SK-N-SH (cell line): ENCODE measurements at regions not wholly inside any gene's neighbourhood (a gene's known extent, or its start where the extent isn't known, plus 50 kb on each side); places are given as distances from the start of the nearest gene placed in this dataset.

Source experiments
- CTCF ChIA-PET: fragments of 300-600, 350-600 bp; formaldehyde crosslinking; extraction: SDS; loops from one replicate; lab custom pipeline; 2021; lab: Yijun Ruan, JAX
- POLR2A ChIA-PET: fragments of 350-600 bp; sonication (Branson Sonifier 250); formaldehyde crosslinking; extraction: SDS; loops from one replicate; lab custom pipeline; 2020; ENCODE audit warnings: antibody characterized with exemption, inconsistent platforms; lab: Yijun Ruan, JAX
- DNase-seq: peaks from one replicate; pipeline ENCODE4 v3.0.0; 2012
- H2AFZ ChIP-seq: fragments of 200-600 bp; sonication (generic); 2 replicates; pipeline ENCODE4 v1.8.1; 2016; ENCODE audit warnings: antibody characterized with exemption, mild to moderate bottlenecking, low read depth
- H3F3A ChIP-seq: fragments of 200-600 bp; sonication (generic); replicated peaks from 2 replicates; pipeline ENCODE3; 2016; ENCODE audit warnings: antibody characterized with exemption, mild to moderate bottlenecking; ENCODE audit not compliant: insufficient read depth
- H3K27ac ChIP-seq, 2 experiments: fragments of 200-500 bp in 1 of 2; fragments of 200-600 bp in 1 of 2; sonication (Bioruptor generic) in 1 of 2; sonication (generic), shearing (Covaris generic) in 1 of 2; 2 replicates each; pipeline versions ENCODE4 v1.5.1 to v1.6.1; 2014 to 2016; ENCODE audit warnings: low read depth in 2 of 2, inconsistent platforms in 1 of 2, low read length in 1 of 2, mild to moderate bottlenecking in 1 of 2, mixed read lengths in 1 of 2
- H3K27me3 ChIP-seq: fragments of 200-600 bp; sonication (generic), shearing (Covaris generic); 2 replicates; pipeline ENCODE4 v1.6.1; 2016; ENCODE audit warnings: mixed run types; ENCODE audit not compliant: insufficient read depth
- H3K36me3 ChIP-seq, 2 experiments: fragments of 200-500 bp in 1 of 2; fragments of 200-600 bp in 1 of 2; sonication (Bioruptor generic) in 1 of 2; sonication (generic) in 1 of 2; replicated peaks in 1 of 2; 2 replicates each; pipeline versions ENCODE3 to v1.5.1; 2014 to 2016; ENCODE audit warnings: low read length in 1 of 2, mild to moderate bottlenecking in 1 of 2; ENCODE audit not compliant: insufficient read depth in 2 of 2, control insufficient read depth in 1 of 2
- H3K4me1 ChIP-seq, 2 experiments: fragments of 200-500 bp in 1 of 2; fragments of 200-600 bp in 1 of 2; sonication (Bioruptor generic) in 1 of 2; sonication (generic), shearing (Covaris generic) in 1 of 2; 2 replicates each; pipeline versions ENCODE4 v1.5.1 to v1.6.1; 2014 to 2016; ENCODE audit warnings: low read depth in 1 of 2, low read length in 1 of 2, mixed run types in 1 of 2; ENCODE audit not compliant: insufficient read depth in 2 of 2, control insufficient read depth in 1 of 2
- H3K4me2 ChIP-seq: fragments of 200-600 bp; sonication (generic), shearing (Covaris generic); 2 replicates; pipeline ENCODE4 v1.6.1; 2017; ENCODE audit warnings: mixed run types
- H3K4me3 ChIP-seq, 2 experiments: fragments of 200-500 bp in 1 of 2; fragments of 200-600 bp in 1 of 2; sonication (Bioruptor generic) in 1 of 2; sonication (generic), shearing (Covaris generic) in 1 of 2; 2 replicates each; pipeline versions ENCODE4 v1.5.1 to v1.8.1; 2014 to 2016; ENCODE audit warnings: low read depth in 2 of 2, inconsistent platforms in 1 of 2, low read length in 1 of 2, mild to moderate bottlenecking in 1 of 2, mixed read lengths in 1 of 2, moderate library complexity in 1 of 2
- H3K79me2 ChIP-seq: fragments of 200-600 bp; sonication (generic); 2 replicates; pipeline ENCODE4 v1.8.1; 2017; ENCODE audit warnings: mild to moderate bottlenecking; ENCODE audit not compliant: insufficient read depth
- H3K9ac ChIP-seq: fragments of 200-600 bp; sonication (generic); 2 replicates; pipeline ENCODE4 v1.6.1; 2017; ENCODE audit warnings: mixed run types
- H3K9me2 ChIP-seq: fragments of 200-600 bp; sonication (generic); 2 replicates; pipeline ENCODE4 v1.6.1; 2017; ENCODE audit warnings: mixed run types
- H3K9me3 ChIP-seq: fragments of 200-600 bp; sonication (generic); 2 replicates; pipeline ENCODE4 v1.6.1; 2017; ENCODE audit warnings: mixed run types, mild to moderate bottlenecking, moderate library complexity
- H4K20me1 ChIP-seq: fragments of 200-600 bp; sonication (generic); 2 replicates; pipeline ENCODE4 v1.6.1; 2017; ENCODE audit warnings: mild to moderate bottlenecking, mixed run types; ENCODE audit not compliant: insufficient read depth
- ELF1 ChIP-seq: IDR thresholded peaks from 2 replicates; pipeline ENCODE4 v1.4.0; 2012
- FOXM1 ChIP-seq: IDR thresholded peaks from 2 replicates; pipeline ENCODE4 v1.4.0; 2012; ENCODE audit warnings: low read depth, mild to moderate bottlenecking
- MAX ChIP-seq: IDR thresholded peaks from 2 replicates; pipeline ENCODE4 v1.4.0; 2012; ENCODE audit warnings: low read depth
- NFIC ChIP-seq: IDR thresholded peaks from 2 replicates; pipeline ENCODE4 v1.4.0; 2012; ENCODE audit warnings: borderline replicate concordance
- POLR2AphosphoS5 ChIP-seq: IDR thresholded peaks from 2 replicates; pipeline ENCODE4 v1.6.1; 2012; ENCODE audit warnings: low read depth, low read length
- TEAD4 ChIP-seq: IDR thresholded peaks from 2 replicates; pipeline ENCODE4 v1.4.0; 2012; ENCODE audit warnings: mild to moderate bottlenecking, borderline replicate concordance; ENCODE audit not compliant: insufficient read depth
- USF2 ChIP-seq: fragments of 150-350 bp; IDR thresholded peaks from 2 replicates; pipeline ENCODE4 v1.6.1; 2017; ENCODE audit warnings: antibody characterized with exemption, low read length, low read depth, borderline replicate concordance
- ZBTB33 ChIP-seq: IDR thresholded peaks from 2 replicates; pipeline ENCODE4 v1.4.0; 2012; ENCODE audit warnings: low read depth, borderline replicate concordance
- WGBS: methylation state at CpG from one replicate; pipeline ENCODE4 v1.1.6; 2017; ENCODE audit warnings: low lambda C conversion rate; 5-methylcytosine and 5-hydroxymethylcytosine counted together

- Histone ChIP-seq H4K20me1 (no peaks in the 10 kb centered on the region), H3K9me3 (no peaks in the 10 kb centered on the region; the same call in 1 of the 2 replicates), H3K9ac (no peak overlapping the region), H3K4me3 (no peak overlapping the region), H3K4me2 (no peak overlapping the region), H3K4me1 (no peaks in the 10 kb centered on the region; a peak in 1 of 4 replicates), H2AFZ (no peak overlapping the region), H3K27ac (no peak overlapping the region), H3K9me2 (no peaks in the 10 kb centered on the region), H3K27me3 (no peaks in the 10 kb centered on the region), H3F3A (no peaks in the 10 kb centered on the region), H3K79me2 (no peaks in the 10 kb centered on the region), H3K36me3 (no peaks in the 10 kb centered on the region)
- ChIA-PET CTCF (interaction anchor here (1.1 to 1.2 kb wide), 2 partner anchors 13 to 60 kb away, joined by 3 read pairs; no protein-coding TSS in a partner anchor), POLR2A (interaction anchor here (0.6 kb wide), 1 partner anchor 547 kb away, joined by 8 read pairs; no protein-coding TSS in a partner anchor)
- no peak for TF ChIP-seq POLR2AphosphoS5
- 0 out of 2 replicates have a peak, but pooled peaks have one; percentile 3 for TF ChIP-seq NFIC
- no peak for DNase-seq
- WGBS, result 14% methylated on average over 2 of the region's 2 CpGs
These were observed 64.3 kb upstream of the GOLGA8B start for GRCh38 chr15:34647569-34648293.

- Histone ChIP-seq H2AFZ (no peak overlapping the region), H3K9ac (no peak overlapping the region), H3K4me2 (no peak overlapping the region), H3K4me3 (no peak overlapping the region), H3K27ac (no peak overlapping the region)
- no peak for DNase-seq
- POLR2A ChIA-PET, result interaction anchor here (0.6 kb wide), 1 partner anchor 546 kb away, joined by 8 read pairs; no protein-coding TSS in a partner anchor
- TF ChIP-seq MAX, result no peak
- TF ChIP-seq ZBTB33, result no peak
- no peak for TF ChIP-seq ELF1
- no peak for TF ChIP-seq TEAD4
- no peak for TF ChIP-seq USF2
- TF ChIP-seq FOXM1, result no peak
- TF ChIP-seq, all 33 proteins: peak for 0
- H3K36me3 ChIP-seq, result no peaks in the 10 kb centered on the region
- peaks cover 0 to 5% of the 10 kb centered on the region in 2 experiments; a peak in 2 of 4 replicates for H3K4me1 ChIP-seq
- H3K27me3 ChIP-seq, result no peaks in the 10 kb centered on the region
- no peaks in the 10 kb centered on the region for H3K79me2 ChIP-seq
- H3K9me2 ChIP-seq, result no peaks in the 10 kb centered on the region
- H3F3A ChIP-seq, result no peaks in the 10 kb centered on the region
- H3K9me3 ChIP-seq, result no peaks in the 10 kb centered on the region; the same call in 1 of the 2 replicates
- CTCF ChIA-PET, result interaction anchor here (1.0 kb wide), 1 partner anchor 432 kb away, joined by 3 read pairs; no protein-coding TSS in a partner anchor
- no peaks in the 10 kb centered on the region for H4K20me1 ChIP-seq
- WGBS, result 50% methylated on average over 2 of the region's 2 CpGs
These were observed 63.5 kb upstream of the GOLGA8B start for GRCh38 chr15:34646918-34647317.
